ENCODE measurements at regions not wholly inside any gene's neighbourhood (a gene's known extent, or its start where the extent isn't known, plus 50 kb on each side); places are given as distances from the start of the nearest gene placed in this dataset.

DNA sequence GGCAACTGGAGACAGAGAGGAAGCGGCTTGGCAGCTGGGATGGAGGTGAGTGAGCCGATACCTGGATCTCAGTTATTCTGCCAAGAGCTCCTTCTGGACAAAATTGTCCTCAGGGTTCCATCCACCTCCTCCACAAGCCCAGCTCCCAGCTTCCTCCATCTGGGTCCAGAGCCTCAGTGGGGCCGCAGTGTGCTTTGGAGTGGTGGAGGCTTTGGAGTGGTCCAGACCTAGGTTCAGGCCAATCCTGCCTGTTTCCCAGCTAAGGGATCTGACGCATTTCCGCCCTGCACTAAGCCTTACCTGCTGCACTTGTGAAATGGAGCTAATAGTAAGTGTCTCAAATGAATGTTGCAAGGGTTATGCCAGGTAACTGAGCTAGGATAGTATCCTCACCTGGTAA is 355.7 kb upstream of the SHH start:
- Histone ChIP-seq H3K4me2 (ENCODE audit: low read length) (no peak overlapping the region), H3K9ac (ENCODE audit: low read length) (no peak overlapping the region), H4K20me1 (ENCODE audit: insufficient read depth) (no peaks in the 10 kb centered on the region), H3K27ac (ENCODE audit: low read length) (no peak overlapping the region), H3K36me3 (ENCODE audit: insufficient read depth, low read length) (no peaks in the 10 kb centered on the region), H3K9me3 (ENCODE audit: low read length) (no peaks in the 10 kb centered on the region), H3K27me3 (ENCODE audit: insufficient read depth, low read depth, low read length) (no peaks in the 10 kb centered on the region), H3F3A (ENCODE audit: insufficient read depth, low read length, poor library complexity, severe bottlenecking) (no peaks in the 10 kb centered on the region), H2AFZ (ENCODE audit: low read depth, low read length) (no peak overlapping the region), H3K9me2 (ENCODE audit: insufficient read depth, low read length) (no peaks in the 10 kb centered on the region), H3K4me3 (ENCODE audit: low read length) (no peak overlapping the region), H3K79me2 (replicated peaks; ENCODE audit: insufficient read depth, low read length) (no peaks in the 10 kb centered on the region)
- TF ChIP-seq RAD21 (conservative IDR thresholded peaks at IDR 0.05) (no peak), EP300 (conservative IDR thresholded peaks at IDR 0.05; ENCODE audit: poor library complexity, severe bottlenecking) (no peak), SMC3 (conservative IDR thresholded peaks at IDR 0.05; ENCODE audit: poor library complexity) (no peak), TAF1 (IDR thresholded peaks at IDR 0.05; ENCODE audit: low read depth) (no peak), POLR2AphosphoS5 (IDR thresholded peaks at IDR 0.05) (no peak)
- TF ChIP-seq, protein P1, sequence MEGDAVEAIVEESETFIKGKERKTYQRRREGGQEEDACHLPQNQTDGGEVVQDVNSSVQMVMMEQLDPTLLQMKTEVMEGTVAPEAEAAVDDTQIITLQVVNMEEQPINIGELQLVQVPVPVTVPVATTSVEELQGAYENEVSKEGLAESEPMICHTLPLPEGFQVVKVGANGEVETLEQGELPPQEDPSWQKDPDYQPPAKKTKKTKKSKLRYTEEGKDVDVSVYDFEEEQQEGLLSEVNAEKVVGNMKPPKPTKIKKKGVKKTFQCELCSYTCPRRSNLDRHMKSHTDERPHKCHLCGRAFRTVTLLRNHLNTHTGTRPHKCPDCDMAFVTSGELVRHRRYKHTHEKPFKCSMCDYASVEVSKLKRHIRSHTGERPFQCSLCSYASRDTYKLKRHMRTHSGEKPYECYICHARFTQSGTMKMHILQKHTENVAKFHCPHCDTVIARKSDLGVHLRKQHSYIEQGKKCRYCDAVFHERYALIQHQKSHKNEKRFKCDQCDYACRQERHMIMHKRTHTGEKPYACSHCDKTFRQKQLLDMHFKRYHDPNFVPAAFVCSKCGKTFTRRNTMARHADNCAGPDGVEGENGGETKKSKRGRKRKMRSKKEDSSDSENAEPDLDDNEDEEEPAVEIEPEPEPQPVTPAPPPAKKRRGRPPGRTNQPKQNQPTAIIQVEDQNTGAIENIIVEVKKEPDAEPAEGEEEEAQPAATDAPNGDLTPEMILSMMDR (IDR thresholded peaks at IDR 0.05; ENCODE audit: poor library complexity, severe bottlenecking) = no peak

DNA sequence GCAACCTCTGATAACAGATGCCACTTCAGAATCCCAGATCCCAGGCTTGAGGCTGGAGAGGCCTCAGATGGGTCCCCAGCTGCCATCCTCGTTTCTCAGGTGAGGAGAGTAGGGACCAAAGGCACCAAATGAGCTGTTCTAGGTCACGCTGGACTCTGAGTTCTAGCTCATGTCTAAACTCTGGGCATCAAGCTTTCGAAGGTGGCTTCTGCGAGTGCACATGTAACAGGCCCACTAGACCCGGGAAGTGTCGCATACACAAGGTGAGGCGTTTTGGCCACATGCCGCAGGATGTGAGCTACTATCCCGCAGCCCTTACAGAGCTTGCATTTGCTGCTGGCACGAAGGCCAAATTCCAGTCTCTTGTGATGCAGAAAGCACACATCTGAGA is 355.1 kb upstream of the SHH start:
- H3K36me3 ChIP-seq (ENCODE audit: insufficient read depth, low read length) = no peaks in the 10 kb centered on the region
- no peaks in the 10 kb centered on the region for H4K20me1 ChIP-seq (ENCODE audit: insufficient read depth)
- no peaks in the 10 kb centered on the region for H3K9me2 ChIP-seq (ENCODE audit: insufficient read depth, low read length)
- H3K27me3 ChIP-seq (ENCODE audit: insufficient read depth, low read depth, low read length) = no peaks in the 10 kb centered on the region
- no peak overlapping the region for H3K27ac ChIP-seq (ENCODE audit: low read length)
- H3F3A ChIP-seq (ENCODE audit: insufficient read depth, low read length, poor library complexity, severe bottlenecking) = no peaks in the 10 kb centered on the region
- no peak overlapping the region for H3K4me2 ChIP-seq (ENCODE audit: low read length)
- no peak overlapping the region for H3K9ac ChIP-seq (ENCODE audit: low read length)
- H3K79me2 ChIP-seq (replicated peaks; ENCODE audit: insufficient read depth, low read length) = no peaks in the 10 kb centered on the region
- no peaks in the 10 kb centered on the region for H3K9me3 ChIP-seq (ENCODE audit: low read length)
- H3K4me3 ChIP-seq (ENCODE audit: low read length) = no peak overlapping the region
- TF ChIP-seq EZH2 (IDR thresholded peaks at IDR 0.05; ENCODE audit: borderline replicate concordance, insufficient read depth, low read length, poor library complexity, severe bottlenecking) = no peak
- no peak overlapping the region for H2AFZ ChIP-seq (ENCODE audit: low read depth, low read length)

DNA sequence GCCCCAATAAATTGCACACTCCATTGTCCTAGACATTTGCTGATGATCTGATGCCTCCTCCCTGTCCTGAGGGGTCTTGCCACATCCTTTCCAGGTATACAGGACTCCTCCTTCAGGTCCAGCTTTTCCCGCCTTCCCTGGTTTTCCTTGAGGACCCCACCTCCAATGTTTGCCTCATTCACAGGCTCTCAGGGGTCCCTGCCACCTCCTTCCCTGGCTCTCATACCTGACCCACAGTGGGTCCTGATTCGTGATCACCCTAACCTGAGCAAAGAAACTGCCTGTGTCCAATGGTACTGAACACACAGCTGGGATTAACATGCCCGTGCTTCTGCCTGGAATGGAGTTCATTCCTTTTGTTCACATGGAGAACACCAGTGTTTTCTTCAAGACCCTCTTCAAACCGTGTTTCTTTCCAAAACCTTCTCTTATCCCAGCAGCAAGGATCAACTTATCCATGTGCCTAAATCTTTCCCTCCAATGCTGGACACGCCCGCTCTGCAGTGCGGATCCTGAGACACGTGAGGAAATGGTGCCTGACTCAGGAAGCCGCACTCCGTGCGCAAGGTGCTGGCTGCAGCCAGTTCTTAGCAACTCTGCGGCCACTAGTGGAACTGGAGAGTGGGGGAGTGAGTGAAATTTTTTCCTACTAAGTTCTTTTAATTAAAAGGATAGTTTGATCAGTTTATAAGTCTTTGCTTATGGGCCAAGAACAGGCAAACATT is 354.6 kb upstream of the SHH start:
- Histone ChIP-seq H3K4me2 (ENCODE audit: low read length) (no peak overlapping the region), H3K79me2 (replicated peaks; ENCODE audit: insufficient read depth, low read length) (no peaks in the 10 kb centered on the region), H3K9me2 (ENCODE audit: insufficient read depth, low read length) (no peaks in the 10 kb centered on the region), H3K36me3 (ENCODE audit: insufficient read depth, low read length) (no peaks in the 10 kb centered on the region), H2AFZ (ENCODE audit: low read depth, low read length) (no peak overlapping the region), H3K27me3 (ENCODE audit: insufficient read depth, low read depth, low read length) (no peaks in the 10 kb centered on the region), H3K4me3 (ENCODE audit: low read length) (no peak overlapping the region), H3K9ac (ENCODE audit: low read length) (no peak overlapping the region), H3F3A (ENCODE audit: insufficient read depth, low read length, poor library complexity, severe bottlenecking) (no peaks in the 10 kb centered on the region), H3K27ac (ENCODE audit: low read length) (no peak overlapping the region), H3K9me3 (ENCODE audit: low read length) (no peaks in the 10 kb centered on the region), H4K20me1 (ENCODE audit: insufficient read depth) (no peaks in the 10 kb centered on the region)
- TF ChIP-seq EP300 (conservative IDR thresholded peaks at IDR 0.05; ENCODE audit: poor library complexity, severe bottlenecking) = no peak
- TF ChIP-seq EZH2 (IDR thresholded peaks at IDR 0.05; ENCODE audit: borderline replicate concordance, insufficient read depth, low read length, poor library complexity, severe bottlenecking) = no peak
- TF ChIP-seq, protein P2, sequence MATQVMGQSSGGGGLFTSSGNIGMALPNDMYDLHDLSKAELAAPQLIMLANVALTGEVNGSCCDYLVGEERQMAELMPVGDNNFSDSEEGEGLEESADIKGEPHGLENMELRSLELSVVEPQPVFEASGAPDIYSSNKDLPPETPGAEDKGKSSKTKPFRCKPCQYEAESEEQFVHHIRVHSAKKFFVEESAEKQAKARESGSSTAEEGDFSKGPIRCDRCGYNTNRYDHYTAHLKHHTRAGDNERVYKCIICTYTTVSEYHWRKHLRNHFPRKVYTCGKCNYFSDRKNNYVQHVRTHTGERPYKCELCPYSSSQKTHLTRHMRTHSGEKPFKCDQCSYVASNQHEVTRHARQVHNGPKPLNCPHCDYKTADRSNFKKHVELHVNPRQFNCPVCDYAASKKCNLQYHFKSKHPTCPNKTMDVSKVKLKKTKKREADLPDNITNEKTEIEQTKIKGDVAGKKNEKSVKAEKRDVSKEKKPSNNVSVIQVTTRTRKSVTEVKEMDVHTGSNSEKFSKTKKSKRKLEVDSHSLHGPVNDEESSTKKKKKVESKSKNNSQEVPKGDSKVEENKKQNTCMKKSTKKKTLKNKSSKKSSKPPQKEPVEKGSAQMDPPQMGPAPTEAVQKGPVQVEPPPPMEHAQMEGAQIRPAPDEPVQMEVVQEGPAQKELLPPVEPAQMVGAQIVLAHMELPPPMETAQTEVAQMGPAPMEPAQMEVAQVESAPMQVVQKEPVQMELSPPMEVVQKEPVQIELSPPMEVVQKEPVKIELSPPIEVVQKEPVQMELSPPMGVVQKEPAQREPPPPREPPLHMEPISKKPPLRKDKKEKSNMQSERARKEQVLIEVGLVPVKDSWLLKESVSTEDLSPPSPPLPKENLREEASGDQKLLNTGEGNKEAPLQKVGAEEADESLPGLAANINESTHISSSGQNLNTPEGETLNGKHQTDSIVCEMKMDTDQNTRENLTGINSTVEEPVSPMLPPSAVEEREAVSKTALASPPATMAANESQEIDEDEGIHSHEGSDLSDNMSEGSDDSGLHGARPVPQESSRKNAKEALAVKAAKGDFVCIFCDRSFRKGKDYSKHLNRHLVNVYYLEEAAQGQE (IDR thresholded peaks at IDR 0.05; ENCODE audit: borderline replicate concordance) = no peak
- TF ChIP-seq, protein P1 (IDR thresholded peaks at IDR 0.05; ENCODE audit: poor library complexity, severe bottlenecking) = no peak
- no peak for TF ChIP-seq MXI1 (conservative IDR thresholded peaks at IDR 0.05; ENCODE audit: poor library complexity, severe bottlenecking)
- no peak for TF ChIP-seq TAF1 (IDR thresholded peaks at IDR 0.05; ENCODE audit: low read depth)

Measured in neural cell (in vitro differentiated cells).